D721Med (cell line): ENCODE measurements at regions not wholly inside any gene's neighbourhood (a gene's known extent, or its start where the extent isn't known, plus 50 kb on each side); places are given as distances from the start of the nearest gene placed in this dataset.

ENCODE experiments used
- DNase-seq: peaks from one replicate; pipeline ENCODE4 v3.0.0; 2011; ENCODE audit warnings: low spot score; ENCODE audit not compliant: insufficient read length
- FAIRE-seq: peaks from 2 replicates; lab custom pipeline; 2011; peaks lifted over from hg19 to GRCh38; lab: Jason Lieb, UNC
- TF ChIP-seq, protein P1 (sequence below): IDR thresholded peaks from 2 replicates; pipeline ENCODE4 v1.5.1; 2012; ENCODE audit warnings: mild to moderate bottlenecking, control low read depth; ENCODE audit not compliant: insufficient read depth; ENCODE audit errors: missing control alignments

DNA sequence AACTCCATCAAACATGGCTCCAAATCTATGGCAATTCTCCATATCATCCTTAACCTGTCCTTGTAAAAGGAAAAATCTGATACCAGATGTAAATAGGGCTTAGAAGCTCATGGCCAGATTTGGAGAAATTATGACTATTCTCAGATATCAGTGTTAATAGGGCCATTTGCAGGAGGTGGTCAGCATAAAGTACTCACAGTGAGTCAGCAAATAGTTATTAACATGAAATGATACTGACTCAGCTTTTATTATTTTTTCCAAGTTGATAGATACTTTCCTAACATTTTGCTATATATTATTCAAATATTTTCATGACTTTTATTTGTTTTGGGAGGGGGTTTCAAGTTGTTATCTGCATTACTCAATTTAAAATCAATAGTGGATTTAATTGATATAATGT lies 255.8 kb downstream of the MFSD1 start:
- FAIRE-seq (no peak), DNase-seq (no peak)
- TF ChIP-seq, protein P1, sequence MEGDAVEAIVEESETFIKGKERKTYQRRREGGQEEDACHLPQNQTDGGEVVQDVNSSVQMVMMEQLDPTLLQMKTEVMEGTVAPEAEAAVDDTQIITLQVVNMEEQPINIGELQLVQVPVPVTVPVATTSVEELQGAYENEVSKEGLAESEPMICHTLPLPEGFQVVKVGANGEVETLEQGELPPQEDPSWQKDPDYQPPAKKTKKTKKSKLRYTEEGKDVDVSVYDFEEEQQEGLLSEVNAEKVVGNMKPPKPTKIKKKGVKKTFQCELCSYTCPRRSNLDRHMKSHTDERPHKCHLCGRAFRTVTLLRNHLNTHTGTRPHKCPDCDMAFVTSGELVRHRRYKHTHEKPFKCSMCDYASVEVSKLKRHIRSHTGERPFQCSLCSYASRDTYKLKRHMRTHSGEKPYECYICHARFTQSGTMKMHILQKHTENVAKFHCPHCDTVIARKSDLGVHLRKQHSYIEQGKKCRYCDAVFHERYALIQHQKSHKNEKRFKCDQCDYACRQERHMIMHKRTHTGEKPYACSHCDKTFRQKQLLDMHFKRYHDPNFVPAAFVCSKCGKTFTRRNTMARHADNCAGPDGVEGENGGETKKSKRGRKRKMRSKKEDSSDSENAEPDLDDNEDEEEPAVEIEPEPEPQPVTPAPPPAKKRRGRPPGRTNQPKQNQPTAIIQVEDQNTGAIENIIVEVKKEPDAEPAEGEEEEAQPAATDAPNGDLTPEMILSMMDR: no peak

DNA sequence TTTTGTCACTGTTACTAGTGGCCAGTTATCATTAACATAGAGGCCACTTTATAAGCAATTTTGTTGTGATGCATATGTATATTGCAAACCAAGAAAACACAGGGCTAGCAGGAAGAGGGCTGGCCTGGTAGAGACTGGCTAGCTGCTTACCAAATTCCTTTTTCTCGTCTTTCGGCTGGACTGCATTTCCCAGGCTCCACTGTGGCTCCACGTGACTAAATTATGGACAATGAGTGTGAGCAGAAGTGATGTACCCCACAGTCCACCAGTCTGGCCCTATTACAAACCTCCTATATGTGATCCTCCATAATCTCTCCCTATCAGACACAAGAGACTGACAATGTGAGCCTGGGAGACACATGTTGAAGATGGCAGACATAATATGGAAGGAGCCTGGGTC lies 257.0 kb downstream of the MFSD1 start:
- TF ChIP-seq, protein P1: no peak
- no peak for FAIRE-seq
- no peak for DNase-seq

DNA sequence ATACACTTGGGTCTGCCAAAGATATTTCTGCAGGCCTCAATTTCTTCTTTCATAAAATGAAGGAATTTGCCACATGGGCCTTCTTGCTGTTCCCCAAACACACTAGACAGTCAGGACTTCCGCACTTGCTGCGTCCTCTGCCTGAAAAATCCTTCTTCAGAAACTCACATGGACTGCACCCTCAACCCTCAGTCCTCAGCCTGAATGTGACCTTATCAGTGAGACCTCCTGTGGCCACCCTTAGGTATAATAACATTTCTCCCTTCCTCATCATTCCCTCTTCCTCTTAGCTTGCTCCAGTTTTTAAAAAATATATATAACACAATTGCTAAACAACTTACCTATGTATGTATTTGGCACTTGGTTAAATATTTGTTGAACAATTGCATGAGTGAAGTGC lies 257.5 kb downstream of the MFSD1 start:
- DNase-seq: no peak
- TF ChIP-seq, protein P1: no peak
- no peak for FAIRE-seq

DNA sequence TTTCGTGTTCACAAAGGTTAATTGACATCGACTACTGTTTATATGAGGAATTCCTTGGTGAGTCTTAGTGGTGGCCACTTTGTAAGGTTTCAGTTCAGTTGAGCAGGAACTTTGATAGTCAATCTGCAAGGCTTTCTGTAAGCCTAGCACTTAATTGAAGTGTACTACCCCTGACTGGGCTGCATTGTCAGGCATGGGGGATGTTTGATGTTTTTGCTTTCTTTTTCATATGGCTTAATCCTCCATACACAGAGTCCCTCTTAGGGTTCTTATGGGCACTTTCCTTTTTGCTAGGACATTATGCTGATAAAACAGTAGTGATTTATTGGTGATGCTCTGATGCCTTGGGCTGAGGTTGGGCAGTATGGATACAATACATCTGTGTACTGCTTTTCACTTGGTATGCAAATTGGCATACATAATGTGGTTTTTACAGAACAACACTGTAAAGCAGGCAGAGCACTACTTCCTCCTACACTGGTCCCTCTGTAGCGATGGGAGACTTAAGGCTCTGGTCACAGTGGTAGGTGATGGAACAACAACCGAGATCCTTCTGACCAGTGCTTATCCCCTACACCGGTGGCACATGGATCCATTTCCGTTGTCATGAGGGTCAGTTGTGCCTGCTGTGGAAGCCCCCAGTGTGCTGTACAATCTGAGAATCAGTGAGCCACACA lies 261.0 kb downstream of the MFSD1 start:
- DNase-seq (no peak), FAIRE-seq (no peak)
- TF ChIP-seq, protein P1: no peak

DNA sequence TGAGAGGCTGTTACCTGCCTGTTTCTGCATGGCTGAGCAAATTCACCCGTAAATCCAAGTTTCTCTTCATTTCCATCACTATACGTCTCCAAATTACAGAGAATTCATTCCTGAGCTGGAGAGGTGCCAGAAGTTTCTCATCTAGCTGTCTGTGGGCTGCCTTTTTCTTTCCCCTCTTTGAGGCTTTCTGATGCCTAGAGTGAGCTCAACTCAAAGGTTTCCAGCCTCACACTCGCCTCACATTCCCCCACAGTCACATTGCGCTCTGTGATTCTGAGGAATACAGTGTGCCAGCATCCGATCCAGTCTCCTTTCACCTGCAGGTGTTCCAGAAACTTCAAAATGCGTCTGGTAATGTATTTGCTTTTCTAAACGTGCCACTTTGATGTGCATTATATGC lies 267.2 kb downstream of the MFSD1 start, which contains the start of gene IQCJ:
IQCJ (plus strand) TSS at position 229 of the 400 bp plus-strand sequence.
- DNase-seq (no peak), FAIRE-seq (no peak)
- TF ChIP-seq, protein P1: no peak

DNA sequence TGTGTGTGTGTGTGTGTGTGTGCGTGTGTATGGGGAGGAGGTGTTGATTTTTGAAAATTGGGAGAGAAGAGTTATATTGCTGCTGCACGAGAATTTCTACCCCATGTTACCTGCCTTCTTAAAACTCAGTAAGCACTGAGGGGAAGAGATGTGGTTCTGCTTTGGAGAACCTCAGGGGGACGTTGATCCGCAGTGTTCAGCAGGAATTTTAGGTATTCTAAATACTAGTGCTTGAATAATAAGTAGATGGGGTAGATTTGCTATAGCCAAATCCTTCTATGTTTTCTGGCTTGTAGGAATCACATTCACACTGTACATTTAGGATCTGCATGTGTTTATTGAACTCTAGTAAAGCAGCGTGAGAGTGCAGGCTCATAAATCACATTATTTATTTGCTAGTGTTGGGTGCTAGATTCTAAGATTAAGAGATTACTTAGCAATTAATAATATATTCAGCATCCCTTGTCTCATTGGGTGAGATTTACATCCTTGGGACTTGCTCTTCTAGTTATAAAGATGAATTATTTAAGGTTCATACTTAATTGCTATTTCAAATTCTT lies 268.1 kb downstream of the MFSD1 start:
- DNase-seq: no peak
- FAIRE-seq: no peak
- TF ChIP-seq, protein P1: no peak
